ENCODE measurements at regions not wholly inside any gene's neighbourhood (a gene's known extent, or its start where the extent isn't known, plus 50 kb on each side); places are given as distances from the start of the nearest gene placed in this dataset. TPM values are rescaled to one million over a fixed set of nuclear protein-coding genes. Genes with fewer than 3 reads are reported as not detected.

GRCh38 chrX:88439935-88440334, 307.1 kb upstream of the CPXCR1 start (continued):
- no peak for TF ChIP-seq ZNF462 (CRISPR knock-in tag; IDR thresholded peaks at IDR 0.05)
- no peak for TF ChIP-seq CREB1 (CRISPR knock-in tag; IDR thresholded peaks at IDR 0.05; ENCODE audit: low read depth)
- TF ChIP-seq POLR2AphosphoS5 (IDR thresholded peaks at IDR 0.05; ENCODE audit: low read depth): no peak
- TF ChIP-seq ZNF114 (CRISPR knock-in tag; IDR thresholded peaks at IDR 0.05): no peak
- TF ChIP-seq EZH2 (IDR thresholded peaks at IDR 0.05; ENCODE audit: low read depth, unreplicated experiment): no peak
- TF ChIP-seq CTCF (conservative IDR thresholded peaks at IDR 0.05; ENCODE audit: low read depth in 2 of 2): no peak

Small RNAs in the stretch of these regions (small RNA-seq; reads per million reads assigned to genes)
- gene AL929325.1 (ENCODE audit: low replicate concordance) (0.12 reads per million), gene RF01225 (ENCODE audit: low replicate concordance) (not detected)

Data from GM23338 (cell line).